Thymus (tissue), 11 donors: ENCODE measurements at regions not wholly inside any gene's neighbourhood (a gene's known extent, or its start where the extent isn't known, plus 50 kb on each side); places are given as distances from the start of the nearest gene placed in this dataset.

Source experiments
- DNase-seq, 9 donors: peaks; one replicate each; pipeline ENCODE4 v3.0.0-alpha.2; 2013; ENCODE audit warnings: low spot score in 9 of 9, low read depth in 6 of 9, missing footprints in 1 of 9
- H3K27ac ChIP-seq, 2 donors: one replicate each; pipeline ENCODE4 v1.5.1; 2013; ENCODE audit warnings: control low read depth in 1 of 2, low read depth in 1 of 2, low read length in 1 of 2, mild to moderate bottlenecking in 1 of 2, moderate library complexity in 1 of 2
- H3K27me3 ChIP-seq, 2 donors: one replicate each; pipeline ENCODE4 v1.5.1; 2013; ENCODE audit warnings: low read length in 1 of 2; ENCODE audit not compliant: control insufficient read depth in 2 of 2, insufficient read depth in 1 of 2
- H3K36me3 ChIP-seq, 2 donors: one replicate each; pipeline ENCODE4 v1.5.1; 2013; ENCODE audit warnings: low read length in 1 of 2, mild to moderate bottlenecking in 1 of 2, moderate library complexity in 1 of 2; ENCODE audit not compliant: control insufficient read depth in 2 of 2, insufficient read depth in 2 of 2
- H3K4me1 ChIP-seq, 2 donors: one replicate each; pipeline ENCODE4 v1.5.1; 2013; ENCODE audit warnings: low read length in 2 of 2; ENCODE audit not compliant: control insufficient read depth in 2 of 2, insufficient read depth in 2 of 2
- H3K4me3 ChIP-seq, 2 donors: one replicate each; pipeline ENCODE4 v1.5.1; 2013; ENCODE audit warnings: low read length in 2 of 2, control low read depth in 1 of 2, mild to moderate bottlenecking in 1 of 2
- H3K9me3 ChIP-seq, 2 donors: one replicate each; pipeline ENCODE4 v1.5.1; 2013; ENCODE audit warnings: low read length in 1 of 2, mild to moderate bottlenecking in 1 of 2; ENCODE audit not compliant: control insufficient read depth in 2 of 2, insufficient read depth in 1 of 2
- WGBS: extraction: QIAGEN DNeasy Blood & Tissue Kit; methylation state at CpG from one replicate; pipeline ENCODE4 v1.1.7; 2013; 5-methylcytosine and 5-hydroxymethylcytosine counted together
- donor health status: healthy.

DNA sequence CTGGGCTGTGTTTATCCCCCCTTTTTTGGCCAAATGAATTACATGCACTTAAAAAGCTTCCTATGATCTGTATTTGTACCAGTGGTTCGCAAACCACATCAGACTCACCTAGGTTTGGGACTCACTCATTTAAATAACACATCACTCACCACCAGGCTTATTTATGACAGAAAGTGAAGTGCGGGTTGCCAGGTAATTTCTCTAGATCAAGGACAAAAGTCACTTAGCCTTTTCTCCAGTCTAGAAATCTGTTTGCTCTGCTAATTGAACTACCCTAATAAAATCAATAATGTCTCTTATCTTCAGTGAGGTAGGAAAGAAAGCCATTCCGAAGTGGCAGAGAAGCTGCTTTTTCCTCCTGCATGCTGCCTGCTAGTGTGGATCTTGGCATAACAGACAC, 88.1 kb upstream of the SLC8A1 start:
- Histone ChIP-seq H3K27ac (no peak overlapping the region), H3K4me1 (no peaks in the 10 kb centered on the region), H3K9me3 (no peaks in the 10 kb centered on the region), H3K4me3 (no peak overlapping the region), H3K36me3 (no peaks in the 10 kb centered on the region), H3K27me3 (no peaks in the 10 kb centered on the region)
- no peak for DNase-seq
- WGBS: 97% methylated on average over 3 of the region's 3 CpGs

GRCh38 chr2:40543381-40543780, 91.5 kb upstream of the SLC8A1 start:
- Histone ChIP-seq H3K4me1 (no peaks in the 10 kb centered on the region), H3K27me3 (no peaks in the 10 kb centered on the region)
- WGBS: 96% methylated on average over 2 of the region's 2 CpGs

GRCh38 chr2:40544072-40544471, 92.2 kb upstream of the SLC8A1 start:
- Histone ChIP-seq H3K4me1 (no peaks in the 10 kb centered on the region), H3K36me3 (no peaks in the 10 kb centered on the region), H3K27ac (no peak overlapping the region), H3K27me3 (no peaks in the 10 kb centered on the region), H3K4me3 (no peak overlapping the region), H3K9me3 (no peaks in the 10 kb centered on the region)
- over 99% methylated on average over 3 of the region's 3 CpGs for WGBS
- DNase-seq: no peak

More at GRCh38 chr2:40543381-40543780, 91.5 kb upstream of the SLC8A1 start:
- no peaks in the 10 kb centered on the region for H3K36me3 ChIP-seq
- no peak overlapping the region for H3K27ac ChIP-seq
- no peaks in the 10 kb centered on the region for H3K9me3 ChIP-seq
- DNase-seq: no peak
- no peak overlapping the region for H3K4me3 ChIP-seq

- no peak overlapping the region for H3K27ac ChIP-seq
- no peaks in the 10 kb centered on the region for H3K27me3 ChIP-seq
- DNase-seq: no peak
- 94% methylated on average over 4 of the region's 4 CpGs for WGBS
- no peaks in the 10 kb centered on the region for H3K36me3 ChIP-seq
- no peaks in the 10 kb centered on the region for H3K4me1 ChIP-seq
- no peaks in the 10 kb centered on the region for H3K9me3 ChIP-seq
- no peak overlapping the region for H3K4me3 ChIP-seq
Measured at GRCh38 chr2:40545645-40546044, 93.8 kb upstream of the SLC8A1 start.

GRCh38 chr2:40546439-40547191, 94.7 kb upstream of the SLC8A1 start:
- Histone ChIP-seq H3K9me3 (no peaks in the 10 kb centered on the region), H3K27ac (no peak overlapping the region), H3K4me3 (no peak overlapping the region), H3K36me3 (no peaks in the 10 kb centered on the region), H3K4me1 (no peaks in the 10 kb centered on the region), H3K27me3 (no peaks in the 10 kb centered on the region)
- 91% methylated on average over 8 of the region's 8 CpGs for WGBS
- DNase-seq: no peak

DNA sequence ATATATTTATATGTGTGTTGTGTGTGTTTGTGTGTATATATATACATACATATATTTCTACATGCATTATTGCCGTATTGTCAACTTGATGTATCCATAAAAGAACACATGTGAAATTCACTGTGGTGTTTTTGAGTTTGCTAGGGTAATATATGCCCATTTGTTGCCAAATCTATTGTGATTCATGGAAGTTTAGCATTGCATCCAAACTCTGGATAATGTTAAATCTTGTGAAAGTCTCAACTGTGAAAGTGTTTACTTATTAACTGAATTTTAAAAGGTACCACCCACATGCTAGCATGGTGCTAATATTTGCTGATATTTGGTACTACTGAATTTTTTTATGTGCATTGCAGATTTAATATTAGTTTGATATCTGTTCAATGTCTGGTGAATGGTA, 96.6 kb upstream of the SLC8A1 start:
- Histone ChIP-seq H3K4me3 (no peak overlapping the region), H3K9me3 (no peaks in the 10 kb centered on the region), H3K27me3 (no peaks in the 10 kb centered on the region), H3K4me1 (no peaks in the 10 kb centered on the region), H3K27ac (no peak overlapping the region), H3K36me3 (no peaks in the 10 kb centered on the region)
- DNase-seq: no peak
- 99% methylated on average over 1 of the region's 1 CpG for WGBS

DNA sequence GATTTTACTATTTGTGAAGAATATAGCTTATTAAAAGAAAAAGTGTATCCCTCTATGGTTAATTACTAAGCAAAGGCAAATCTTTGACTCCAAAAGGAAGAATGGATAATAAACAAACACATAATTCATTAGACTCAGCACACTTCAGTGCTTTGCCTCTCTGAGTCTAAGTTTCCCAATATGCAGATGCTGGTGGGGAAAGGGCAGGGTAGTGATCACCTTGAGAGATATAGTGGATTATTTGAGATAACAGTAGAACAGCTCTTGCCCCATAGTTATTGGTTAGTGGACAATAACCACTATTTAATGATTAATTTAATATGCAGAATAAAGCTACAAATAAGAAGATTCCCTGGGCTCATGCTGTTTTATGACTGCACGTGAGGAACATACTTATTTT, 98.2 kb upstream of the SLC8A1 start:
- no peak for DNase-seq
- H3K4me3 ChIP-seq: no peak overlapping the region
- WGBS: 98% methylated on average over 1 of the region's 1 CpG
- H3K9me3 ChIP-seq: no peaks in the 10 kb centered on the region
- no peaks in the 10 kb centered on the region for H3K36me3 ChIP-seq
- H3K4me1 ChIP-seq: no peaks in the 10 kb centered on the region
- no peaks in the 10 kb centered on the region for H3K27me3 ChIP-seq
- H3K27ac ChIP-seq: no peak overlapping the region

DNA sequence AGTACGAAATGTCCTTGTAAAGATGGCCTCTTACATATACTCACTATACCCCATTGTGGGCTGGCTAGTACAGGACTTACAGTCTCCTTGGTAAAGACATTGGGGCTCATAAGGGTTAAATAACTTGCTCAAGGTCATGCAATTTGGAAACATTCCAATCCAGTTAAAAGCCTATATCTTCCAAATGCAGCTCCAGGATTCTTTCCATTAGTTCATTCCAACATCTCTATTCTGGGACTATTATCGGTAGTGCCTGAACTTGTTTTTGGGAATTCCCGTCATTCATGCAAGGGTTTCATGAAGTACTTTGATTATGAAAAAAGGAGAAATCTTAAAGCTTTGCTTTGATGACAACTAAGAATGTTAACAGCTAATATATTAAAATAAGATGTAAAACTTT, 99.2 kb upstream of the SLC8A1 start:
- no peak overlapping the region for H3K27ac ChIP-seq
- WGBS: 95% methylated on average over 3 of the region's 3 CpGs
- no peaks in the 10 kb centered on the region for H3K9me3 ChIP-seq
- no peaks in the 10 kb centered on the region for H3K4me1 ChIP-seq
- H3K4me3 ChIP-seq: no peak overlapping the region
- DNase-seq: no peak
- H3K36me3 ChIP-seq: no peaks in the 10 kb centered on the region
- no peaks in the 10 kb centered on the region for H3K27me3 ChIP-seq

GRCh38 chr2:40554665-40555294, 102.9 kb upstream of the SLC8A1 start:
- peak; percentile 27 to 86 (median 65) for DNase-seq
- Histone ChIP-seq H3K27ac (no peak overlapping the region), H3K36me3 (no peaks in the 10 kb centered on the region), H3K9me3 (no peaks in the 10 kb centered on the region), H3K27me3 (no peaks in the 10 kb centered on the region), H3K4me3 (no peak overlapping the region), H3K4me1 (no peaks in the 10 kb centered on the region)
- WGBS: 76% methylated on average over 5 of the region's 5 CpGs
